ENCODE measurements at regions not wholly inside any gene's neighbourhood (a gene's known extent, or its start where the extent isn't known, plus 50 kb on each side); places are given as distances from the start of the nearest gene placed in this dataset.

GRCh38 chr5:5643481-5643880 is 221.0 kb downstream of the ICE1 start:
- no peak overlapping the region for H3K4me3 Mint-ChIP-seq
- H3K27me3 Mint-ChIP-seq: peaks cover 6% of the 10 kb centered on the region
- no peak overlapping the region for H3K27ac Mint-ChIP-seq
- CTCF ChIA-PET: no interaction called here
- H3K36me3 Mint-ChIP-seq (ENCODE audit: low read depth): no peaks in the 10 kb centered on the region
- TF ChIP-seq, protein P1, sequence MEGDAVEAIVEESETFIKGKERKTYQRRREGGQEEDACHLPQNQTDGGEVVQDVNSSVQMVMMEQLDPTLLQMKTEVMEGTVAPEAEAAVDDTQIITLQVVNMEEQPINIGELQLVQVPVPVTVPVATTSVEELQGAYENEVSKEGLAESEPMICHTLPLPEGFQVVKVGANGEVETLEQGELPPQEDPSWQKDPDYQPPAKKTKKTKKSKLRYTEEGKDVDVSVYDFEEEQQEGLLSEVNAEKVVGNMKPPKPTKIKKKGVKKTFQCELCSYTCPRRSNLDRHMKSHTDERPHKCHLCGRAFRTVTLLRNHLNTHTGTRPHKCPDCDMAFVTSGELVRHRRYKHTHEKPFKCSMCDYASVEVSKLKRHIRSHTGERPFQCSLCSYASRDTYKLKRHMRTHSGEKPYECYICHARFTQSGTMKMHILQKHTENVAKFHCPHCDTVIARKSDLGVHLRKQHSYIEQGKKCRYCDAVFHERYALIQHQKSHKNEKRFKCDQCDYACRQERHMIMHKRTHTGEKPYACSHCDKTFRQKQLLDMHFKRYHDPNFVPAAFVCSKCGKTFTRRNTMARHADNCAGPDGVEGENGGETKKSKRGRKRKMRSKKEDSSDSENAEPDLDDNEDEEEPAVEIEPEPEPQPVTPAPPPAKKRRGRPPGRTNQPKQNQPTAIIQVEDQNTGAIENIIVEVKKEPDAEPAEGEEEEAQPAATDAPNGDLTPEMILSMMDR (IDR thresholded peaks at IDR 0.05): no peak
- H3K4me1 Mint-ChIP-seq (ENCODE audit: low read depth): no peaks in the 10 kb centered on the region
- POLR2A ChIA-PET: no interaction called here
- intact Hi-C loops (cut with micrococcal nuclease): no loop called here
- DNase-seq (no peak), ATAC-seq (no peak)
- H3K9me3 Mint-ChIP-seq: no peaks in the 10 kb centered on the region

DNA sequence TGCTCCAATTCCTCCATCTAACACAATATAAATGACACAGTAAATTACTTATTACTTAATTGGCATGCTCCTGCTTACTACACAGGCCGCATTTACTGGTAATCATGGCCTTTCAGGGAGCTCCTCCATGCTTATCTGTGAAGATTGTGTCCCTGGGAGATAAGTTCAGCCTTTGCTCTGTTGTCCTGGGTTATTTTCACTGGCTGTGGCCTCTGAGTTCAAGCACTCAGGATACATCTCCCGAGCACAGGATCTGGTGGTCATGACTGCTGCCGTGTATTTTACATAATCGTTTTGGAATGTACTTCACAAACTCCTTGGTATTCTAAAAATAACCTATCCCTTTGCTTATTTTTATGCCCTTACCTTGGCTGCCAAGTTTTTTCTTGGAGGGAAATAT is 215.7 kb downstream of the ICE1 start:
- ATAC-seq: no peak
- ChIA-PET POLR2A (no interaction called here), CTCF (no interaction called here)
- peaks cover 11% of the 10 kb centered on the region for H3K27me3 Mint-ChIP-seq
- no peak for DNase-seq
- TF ChIP-seq, protein P1 (IDR thresholded peaks at IDR 0.05): no peak
- H3K4me1 Mint-ChIP-seq (ENCODE audit: low read depth): no peaks in the 10 kb centered on the region
- H3K27ac Mint-ChIP-seq: no peak overlapping the region
- H3K4me3 Mint-ChIP-seq: no peak overlapping the region
- no peaks in the 10 kb centered on the region for H3K36me3 Mint-ChIP-seq (ENCODE audit: low read depth)
- no peaks in the 10 kb centered on the region for H3K9me3 Mint-ChIP-seq
- intact Hi-C loops (cut with micrococcal nuclease): no loop called here

DNA sequence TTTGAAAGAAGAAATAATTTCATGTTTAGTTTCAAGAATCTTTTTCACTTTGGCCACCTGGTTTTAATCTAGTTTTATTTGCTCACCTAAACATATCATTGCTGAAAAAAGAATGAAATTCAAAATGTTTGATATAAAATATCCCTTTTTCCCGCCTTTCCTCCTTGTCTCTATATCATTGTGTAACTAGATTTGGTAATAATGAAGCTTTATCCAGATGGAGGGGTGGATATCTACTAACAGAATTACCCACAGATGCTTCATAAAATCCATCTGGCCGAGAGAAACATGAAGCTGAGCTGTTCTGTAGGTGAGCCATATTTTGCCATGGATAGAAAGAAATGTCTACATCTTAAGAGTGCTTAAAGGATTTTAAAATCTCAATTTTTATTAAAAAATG is 214.7 kb downstream of the ICE1 start:
- POLR2A ChIA-PET: no interaction called here
- DNase-seq: no peak
- no peaks in the 10 kb centered on the region for H3K9me3 Mint-ChIP-seq
- no peaks in the 10 kb centered on the region for H3K4me1 Mint-ChIP-seq (ENCODE audit: low read depth)
- CTCF ChIA-PET: no interaction called here
- no peak overlapping the region for H3K27ac Mint-ChIP-seq
- no peak overlapping the region for H3K4me3 Mint-ChIP-seq
- peaks cover 11% of the 10 kb centered on the region for H3K27me3 Mint-ChIP-seq
- intact Hi-C loops (cut with micrococcal nuclease): no loop called here
- TF ChIP-seq, protein P1 (IDR thresholded peaks at IDR 0.05): no peak
- no peaks in the 10 kb centered on the region for H3K36me3 Mint-ChIP-seq (ENCODE audit: low read depth)
- ATAC-seq: no peak

- no peak overlapping the region for H3K27ac Mint-ChIP-seq
- no peaks in the 10 kb centered on the region for H3K9me3 Mint-ChIP-seq
- TF ChIP-seq, protein P1 (IDR thresholded peaks at IDR 0.05): no peak
- H3K27me3 Mint-ChIP-seq: peaks cover 9% of the 10 kb centered on the region
- H3K36me3 Mint-ChIP-seq (ENCODE audit: low read depth): no peaks in the 10 kb centered on the region
- H3K4me1 Mint-ChIP-seq (ENCODE audit: low read depth): no peaks in the 10 kb centered on the region
- ChIA-PET CTCF (interaction anchor here (1.1 kb wide), 1 partner anchor 138 kb away, joined by 3 read pairs; no protein-coding TSS in a partner anchor), POLR2A (no interaction called here)
- H3K4me3 Mint-ChIP-seq: no peak overlapping the region
- DNase-seq (no peak), ATAC-seq (no peak)
- intact Hi-C loops (cut with micrococcal nuclease): no loop called here
Measured at GRCh38 chr5:5634817-5635216, 212.3 kb downstream of the ICE1 start.

- H3K9me3 Mint-ChIP-seq: no peaks in the 10 kb centered on the region
- H3K36me3 Mint-ChIP-seq (ENCODE audit: low read depth): no peaks in the 10 kb centered on the region
- CTCF ChIA-PET: interaction anchor here (0.6 kb wide), 1 partner anchor 617 kb away, joined by 3 read pairs; no protein-coding TSS in a partner anchor
- H3K27me3 Mint-ChIP-seq: peaks cover 5% of the 10 kb centered on the region
- TF ChIP-seq, protein P1 (IDR thresholded peaks at IDR 0.05): no peak
- no peak overlapping the region for H3K4me3 Mint-ChIP-seq
- POLR2A ChIA-PET: interaction anchor here (0.6 kb wide), 1 partner anchor 273 kb away, joined by 5 read pairs; no protein-coding TSS in a partner anchor
- H3K27ac Mint-ChIP-seq: no peak overlapping the region
- no peak for DNase-seq
- no peak for ATAC-seq
- intact Hi-C loops (cut with micrococcal nuclease): no loop called here
- no peaks in the 10 kb centered on the region for H3K4me1 Mint-ChIP-seq (ENCODE audit: low read depth)
Measured at GRCh38 chr5:5633579-5633978, 211.1 kb downstream of the ICE1 start.

Measured in activated CD8-positive, alpha-beta T cell treated with anti-CD3 and anti-CD28 coated beads for 36 hours (primary cell).